C4-2B (cell line): ENCODE measurements at regions not wholly inside any gene's neighbourhood (a gene's known extent, or its start where the extent isn't known, plus 50 kb on each side); places are given as distances from the start of the nearest gene placed in this dataset.

ENCODE experiments used
- ZFX ChIP-seq: fragments of 450-650 bp; IDR thresholded peaks from 2 replicates; pipeline ENCODE4 v1.6.1; 2017
- TF ChIP-seq, protein P1 (sequence below): fragments of 450-650 bp; conservative IDR thresholded peaks from 2 replicates; pipeline ENCODE4 v1.5.1; 2017; ENCODE audit warnings: mild to moderate bottlenecking

DNA sequence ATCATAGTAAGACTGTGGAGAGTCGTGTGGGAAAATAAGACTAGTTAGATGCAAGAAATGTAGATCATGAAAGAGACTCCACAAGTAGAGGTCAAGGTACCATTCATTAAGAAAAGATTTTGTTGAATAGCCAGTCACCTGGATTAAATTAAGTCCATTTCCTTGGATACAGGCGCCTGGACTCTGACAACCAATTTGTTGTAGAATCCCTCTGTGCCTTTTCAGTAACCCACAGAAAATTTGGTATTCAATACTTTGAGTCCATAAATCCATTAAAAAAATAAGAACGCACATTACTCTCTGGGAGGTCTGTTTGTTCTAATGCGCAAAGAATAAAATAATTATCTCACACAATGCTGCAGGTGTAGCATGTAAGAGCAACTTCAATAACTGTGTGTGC, 469.4 kb downstream of the KLF12 start:
- TF ChIP-seq, protein P1, sequence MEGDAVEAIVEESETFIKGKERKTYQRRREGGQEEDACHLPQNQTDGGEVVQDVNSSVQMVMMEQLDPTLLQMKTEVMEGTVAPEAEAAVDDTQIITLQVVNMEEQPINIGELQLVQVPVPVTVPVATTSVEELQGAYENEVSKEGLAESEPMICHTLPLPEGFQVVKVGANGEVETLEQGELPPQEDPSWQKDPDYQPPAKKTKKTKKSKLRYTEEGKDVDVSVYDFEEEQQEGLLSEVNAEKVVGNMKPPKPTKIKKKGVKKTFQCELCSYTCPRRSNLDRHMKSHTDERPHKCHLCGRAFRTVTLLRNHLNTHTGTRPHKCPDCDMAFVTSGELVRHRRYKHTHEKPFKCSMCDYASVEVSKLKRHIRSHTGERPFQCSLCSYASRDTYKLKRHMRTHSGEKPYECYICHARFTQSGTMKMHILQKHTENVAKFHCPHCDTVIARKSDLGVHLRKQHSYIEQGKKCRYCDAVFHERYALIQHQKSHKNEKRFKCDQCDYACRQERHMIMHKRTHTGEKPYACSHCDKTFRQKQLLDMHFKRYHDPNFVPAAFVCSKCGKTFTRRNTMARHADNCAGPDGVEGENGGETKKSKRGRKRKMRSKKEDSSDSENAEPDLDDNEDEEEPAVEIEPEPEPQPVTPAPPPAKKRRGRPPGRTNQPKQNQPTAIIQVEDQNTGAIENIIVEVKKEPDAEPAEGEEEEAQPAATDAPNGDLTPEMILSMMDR = no peak
- TF ChIP-seq ZFX = no peak
